Smooth muscle cell (in vitro differentiated cells): ENCODE measurements at regions not wholly inside any gene's neighbourhood (a gene's known extent, or its start where the extent isn't known, plus 50 kb on each side); places are given as distances from the start of the nearest gene placed in this dataset.

Experiments
- DNase-seq: peaks from one replicate; lab custom pipeline; 2025; ENCODE audit not compliant: unreplicated experiment; lab: John Stamatoyannopoulos, UW
- H2AFZ ChIP-seq: fragments of 200-600 bp; sonication (generic); 2 replicates; pipeline ENCODE4 v1.6.0; 2016; ENCODE audit warnings: antibody characterized with exemption, low read depth, mild to moderate bottlenecking
- H3F3A ChIP-seq: fragments of 200-600 bp; sonication (generic); 2 replicates; pipeline ENCODE4 v1.6.0; 2017; ENCODE audit warnings: antibody characterized with exemption, low read depth
- H3K27ac ChIP-seq: fragments of 200-600 bp; sonication (generic); 2 replicates; pipeline ENCODE4 v1.5.1; 2016; ENCODE audit warnings: low read depth, mild to moderate bottlenecking
- H3K27me3 ChIP-seq: fragments of 200-600 bp; sonication (generic); 2 replicates; pipeline ENCODE4 v1.6.1; 2016; ENCODE audit warnings: low read depth, mild to moderate bottlenecking
- H3K36me3 ChIP-seq: fragments of 200-600 bp; sonication (generic); 2 replicates; pipeline ENCODE4 v1.5.1; 2016; ENCODE audit warnings: low read depth
- H3K4me1 ChIP-seq: fragments of 200-600 bp; sonication (generic); 2 replicates; pipeline ENCODE4 v1.5.1; 2016; ENCODE audit warnings: low read depth
- H3K4me2 ChIP-seq: fragments of 200-600 bp; sonication (generic); 2 replicates; pipeline ENCODE4 v1.6.0; 2016; ENCODE audit warnings: mild to moderate bottlenecking
- H3K4me3 ChIP-seq: fragments of 200-600 bp; sonication (generic); 2 replicates; pipeline ENCODE4 v1.5.1; 2016; ENCODE audit warnings: mild to moderate bottlenecking
- H3K79me2 ChIP-seq: fragments of 200-600 bp; sonication (generic); 2 replicates; pipeline ENCODE4 v1.6.0; 2016; ENCODE audit warnings: low read depth, mild to moderate bottlenecking
- H3K9ac ChIP-seq: fragments of 200-600 bp; sonication (generic); 2 replicates; pipeline ENCODE4 v1.6.0; 2016; ENCODE audit warnings: low read depth
- H3K9me3 ChIP-seq: fragments of 200-600 bp; sonication (generic); replicated peaks from 2 replicates; pipeline ENCODE4 v1.5.1; 2016; ENCODE audit warnings: low read depth
- H4K20me1 ChIP-seq: fragments of 200-600 bp; sonication (generic); 2 replicates; pipeline ENCODE4 v1.6.0; 2016; ENCODE audit warnings: low read depth
- WGBS: methylation state at CpG from one replicate; pipeline ENCODE4 v1.1.7; 2016; ENCODE audit warnings: low lambda C conversion rate; 5-methylcytosine and 5-hydroxymethylcytosine counted together
- TF ChIP-seq, protein P1 (sequence below): fragments of 200-600 bp; sonication (generic); IDR thresholded peaks from 2 replicates; pipeline ENCODE4 v1.5.1; 2017; ENCODE audit warnings: borderline replicate concordance, mild to moderate bottlenecking, antibody characterized with exemption; ENCODE audit not compliant: insufficient read depth, poor library complexity, severe bottlenecking

DNA sequence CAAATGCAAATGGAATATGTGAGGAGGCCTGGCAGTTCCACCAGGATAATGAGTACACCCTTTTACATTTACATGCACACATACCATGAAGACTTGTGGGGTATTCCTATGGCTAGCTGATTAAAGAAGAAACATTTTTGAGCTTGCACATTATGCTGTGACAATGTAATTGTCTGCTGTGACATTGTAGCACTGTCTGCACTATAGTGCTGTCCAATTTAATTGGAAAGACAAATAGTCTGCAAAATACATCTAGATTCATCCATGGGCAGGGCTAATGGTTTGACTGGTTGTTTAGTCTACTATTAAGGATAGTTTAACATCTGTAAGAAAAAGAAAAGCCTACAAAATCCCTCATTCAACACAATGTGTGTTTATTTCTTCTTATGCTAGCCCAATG is 1005.6 kb upstream of the LRFN5 start:
- Histone ChIP-seq H3K79me2 (no peaks in the 10 kb centered on the region), H3K4me2 (no peak overlapping the region), H3K9ac (no peak overlapping the region), H4K20me1 (no peaks in the 10 kb centered on the region), H3F3A (no peaks in the 10 kb centered on the region), H3K36me3 (no peaks in the 10 kb centered on the region), H3K27me3 (no peaks in the 10 kb centered on the region), H3K4me1 (no peaks in the 10 kb centered on the region), H2AFZ (no peak overlapping the region), H3K4me3 (no peak overlapping the region), H3K9me3 (no peaks in the 10 kb centered on the region), H3K27ac (no peak overlapping the region)
- DNase-seq: no peak
- TF ChIP-seq, protein P1, sequence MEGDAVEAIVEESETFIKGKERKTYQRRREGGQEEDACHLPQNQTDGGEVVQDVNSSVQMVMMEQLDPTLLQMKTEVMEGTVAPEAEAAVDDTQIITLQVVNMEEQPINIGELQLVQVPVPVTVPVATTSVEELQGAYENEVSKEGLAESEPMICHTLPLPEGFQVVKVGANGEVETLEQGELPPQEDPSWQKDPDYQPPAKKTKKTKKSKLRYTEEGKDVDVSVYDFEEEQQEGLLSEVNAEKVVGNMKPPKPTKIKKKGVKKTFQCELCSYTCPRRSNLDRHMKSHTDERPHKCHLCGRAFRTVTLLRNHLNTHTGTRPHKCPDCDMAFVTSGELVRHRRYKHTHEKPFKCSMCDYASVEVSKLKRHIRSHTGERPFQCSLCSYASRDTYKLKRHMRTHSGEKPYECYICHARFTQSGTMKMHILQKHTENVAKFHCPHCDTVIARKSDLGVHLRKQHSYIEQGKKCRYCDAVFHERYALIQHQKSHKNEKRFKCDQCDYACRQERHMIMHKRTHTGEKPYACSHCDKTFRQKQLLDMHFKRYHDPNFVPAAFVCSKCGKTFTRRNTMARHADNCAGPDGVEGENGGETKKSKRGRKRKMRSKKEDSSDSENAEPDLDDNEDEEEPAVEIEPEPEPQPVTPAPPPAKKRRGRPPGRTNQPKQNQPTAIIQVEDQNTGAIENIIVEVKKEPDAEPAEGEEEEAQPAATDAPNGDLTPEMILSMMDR: no peak

- no peaks in the 10 kb centered on the region for H4K20me1 ChIP-seq
- peak overlapping the region; percentile 15 for H3K4me2 ChIP-seq
- no peak overlapping the region for H3K9ac ChIP-seq
- H3K27ac ChIP-seq: no peak overlapping the region
- TF ChIP-seq, protein P1: no peak
- no peak overlapping the region for H3K4me3 ChIP-seq
- H3K27me3 ChIP-seq: no peaks in the 10 kb centered on the region
- H3K9me3 ChIP-seq: no peaks in the 10 kb centered on the region
- DNase-seq: no peak
- H3K36me3 ChIP-seq: no peaks in the 10 kb centered on the region
- no peaks in the 10 kb centered on the region for H3K79me2 ChIP-seq
- H3K4me1 ChIP-seq: no peaks in the 10 kb centered on the region
- no peaks in the 10 kb centered on the region for H3F3A ChIP-seq
- H2AFZ ChIP-seq: no peak overlapping the region
Measured at GRCh38 chr14:40599725-40600124, 1007.0 kb upstream of the LRFN5 start.

GRCh38 chr14:40581264-40581663 is 1025.4 kb upstream of the LRFN5 start:
- TF ChIP-seq, protein P1: no peak
- no peak overlapping the region for H3K4me2 ChIP-seq

DNA sequence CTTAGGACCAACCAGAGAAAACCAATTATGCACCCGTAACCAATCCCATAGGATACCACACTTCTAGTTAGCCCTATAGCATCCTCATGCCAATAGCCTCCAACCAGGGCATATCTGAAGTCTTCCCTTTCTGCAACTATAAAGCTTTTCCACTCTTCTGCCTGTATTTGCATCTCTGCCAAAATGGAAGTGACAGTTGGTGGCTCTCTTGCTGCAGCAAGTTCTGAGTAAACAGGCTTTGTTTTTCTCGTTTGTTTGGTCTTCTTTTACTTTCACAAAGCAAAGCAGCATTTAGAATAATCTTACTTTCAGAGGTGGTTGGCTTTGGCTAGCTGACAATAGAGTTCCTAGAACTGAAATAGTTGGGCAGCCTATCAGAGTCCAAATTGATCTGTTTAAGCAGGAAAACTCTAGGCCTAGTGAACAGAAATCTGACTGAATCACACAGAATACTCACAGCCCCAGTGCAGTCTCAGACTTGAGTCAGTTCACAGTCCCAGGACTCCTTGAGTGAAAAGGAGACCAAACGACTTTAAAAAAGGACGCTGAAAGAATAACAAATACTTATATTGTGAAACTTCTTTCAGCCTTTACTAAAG is 1029.7 kb upstream of the LRFN5 start:
- Histone ChIP-seq H3K27ac (no peak overlapping the region), H3K9ac (no peak overlapping the region), H3K4me2 (no peak overlapping the region), H3K4me1 (no peaks in the 10 kb centered on the region), H3K9me3 (no peaks in the 10 kb centered on the region), H3K79me2 (no peaks in the 10 kb centered on the region), H3K36me3 (no peaks in the 10 kb centered on the region), H4K20me1 (no peaks in the 10 kb centered on the region), H3K4me3 (no peak overlapping the region), H3F3A (no peaks in the 10 kb centered on the region), H3K27me3 (no peaks in the 10 kb centered on the region), H2AFZ (no peak overlapping the region)
- TF ChIP-seq, protein P1: no peak
- whole genome bisulfite sequencing: 90% methylated on average over 4 of the region's 4 CpGs
- DNase-seq: no peak

More at GRCh38 chr14:40581264-40581663, 1025.4 kb upstream of the LRFN5 start:
- DNase-seq: no peak
- Histone ChIP-seq H3K9me3 (no peaks in the 10 kb centered on the region), H4K20me1 (no peaks in the 10 kb centered on the region), H3F3A (no peaks in the 10 kb centered on the region), H3K36me3 (no peaks in the 10 kb centered on the region), H3K4me1 (no peaks in the 10 kb centered on the region), H3K79me2 (no peaks in the 10 kb centered on the region), H2AFZ (no peak overlapping the region), H3K27me3 (no peaks in the 10 kb centered on the region), H3K27ac (no peak overlapping the region), H3K9ac (no peak overlapping the region), H3K4me3 (no peak overlapping the region)
- WGBS: 54% methylated on average over 3 of the region's 3 CpGs
